NB4 (cell line): ENCODE measurements at regions not wholly inside any gene's neighbourhood (a gene's known extent, or its start where the extent isn't known, plus 50 kb on each side); places are given as distances from the start of the nearest gene placed in this dataset.

Experiments used
- POLR2A ChIP-seq: IDR thresholded peaks from 2 replicates; pipeline ENCODE4 v1.6.1; 2011; ENCODE audit warnings: mild to moderate bottlenecking; ENCODE audit not compliant: insufficient read length; ENCODE audit errors: extremely low read depth
- TF ChIP-seq, protein P1 (sequence below): IDR thresholded peaks from one replicate; pipeline ENCODE4 v1.5.1; 2012; ENCODE audit warnings: low read depth, low read length
- TF ChIP-seq, protein P2 (sequence below): IDR thresholded peaks from 2 replicates; pipeline ENCODE4 v1.6.1; 2011; ENCODE audit warnings: low read depth, low read length

DNA sequence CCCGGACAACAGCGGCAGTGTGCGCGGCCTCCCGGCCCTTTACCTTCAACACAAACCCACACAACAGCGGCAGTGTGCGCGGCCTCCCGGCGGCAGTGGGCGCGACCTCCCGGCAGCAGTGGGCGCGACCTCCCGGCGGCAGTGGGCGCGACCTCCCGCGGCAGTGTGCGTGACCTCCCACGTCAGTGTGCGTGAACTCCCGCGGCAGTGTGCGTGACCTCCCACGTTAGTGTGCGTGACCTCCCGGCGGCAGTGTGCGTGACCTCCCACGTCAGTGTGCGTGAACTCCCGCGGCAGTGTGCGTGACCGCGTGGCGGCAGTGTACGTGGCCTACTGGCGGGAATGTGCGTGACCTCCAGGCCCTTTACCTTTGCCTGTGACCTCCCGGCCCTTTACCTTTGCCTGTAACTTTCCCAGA, 576.6 kb upstream of the FRG1 start:
- TF ChIP-seq, protein P1, sequence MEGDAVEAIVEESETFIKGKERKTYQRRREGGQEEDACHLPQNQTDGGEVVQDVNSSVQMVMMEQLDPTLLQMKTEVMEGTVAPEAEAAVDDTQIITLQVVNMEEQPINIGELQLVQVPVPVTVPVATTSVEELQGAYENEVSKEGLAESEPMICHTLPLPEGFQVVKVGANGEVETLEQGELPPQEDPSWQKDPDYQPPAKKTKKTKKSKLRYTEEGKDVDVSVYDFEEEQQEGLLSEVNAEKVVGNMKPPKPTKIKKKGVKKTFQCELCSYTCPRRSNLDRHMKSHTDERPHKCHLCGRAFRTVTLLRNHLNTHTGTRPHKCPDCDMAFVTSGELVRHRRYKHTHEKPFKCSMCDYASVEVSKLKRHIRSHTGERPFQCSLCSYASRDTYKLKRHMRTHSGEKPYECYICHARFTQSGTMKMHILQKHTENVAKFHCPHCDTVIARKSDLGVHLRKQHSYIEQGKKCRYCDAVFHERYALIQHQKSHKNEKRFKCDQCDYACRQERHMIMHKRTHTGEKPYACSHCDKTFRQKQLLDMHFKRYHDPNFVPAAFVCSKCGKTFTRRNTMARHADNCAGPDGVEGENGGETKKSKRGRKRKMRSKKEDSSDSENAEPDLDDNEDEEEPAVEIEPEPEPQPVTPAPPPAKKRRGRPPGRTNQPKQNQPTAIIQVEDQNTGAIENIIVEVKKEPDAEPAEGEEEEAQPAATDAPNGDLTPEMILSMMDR, result no peak
- no peak for TF ChIP-seq POLR2A
- TF ChIP-seq, protein P2, sequence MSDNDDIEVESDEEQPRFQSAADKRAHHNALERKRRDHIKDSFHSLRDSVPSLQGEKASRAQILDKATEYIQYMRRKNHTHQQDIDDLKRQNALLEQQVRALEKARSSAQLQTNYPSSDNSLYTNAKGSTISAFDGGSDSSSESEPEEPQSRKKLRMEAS, result no peak
